ENCODE measurements at regions not wholly inside any gene's neighbourhood (a gene's known extent, or its start where the extent isn't known, plus 50 kb on each side); places are given as distances from the start of the nearest gene placed in this dataset.
"Not testable (repeated sequence)": the region's sequence is repeated elsewhere in the genome, so short reads cannot be mapped to it uniquely, and the experiment has no call there.

DNA sequence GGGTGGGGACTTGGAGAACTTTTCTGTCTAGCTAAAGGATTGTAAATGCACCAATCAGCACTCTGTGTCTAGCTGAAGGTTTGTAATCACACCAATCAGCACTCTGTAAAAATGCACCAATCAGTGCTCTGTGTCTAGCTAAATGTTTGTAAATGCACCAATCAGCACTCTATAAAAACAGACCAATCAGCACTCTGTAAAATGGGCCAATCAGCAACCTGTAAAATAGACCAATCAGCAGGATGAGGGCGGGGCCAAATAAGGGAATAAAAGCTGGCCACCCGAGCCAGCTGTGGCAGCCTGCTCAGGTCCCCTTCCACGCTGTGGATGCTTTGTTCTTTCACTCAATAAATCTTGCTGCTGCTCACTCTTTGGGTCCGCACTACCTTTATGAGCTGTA, 69.5 kb upstream of the SLC25A36 start:
- not testable (repeated sequence) for DNase-seq

DNA sequence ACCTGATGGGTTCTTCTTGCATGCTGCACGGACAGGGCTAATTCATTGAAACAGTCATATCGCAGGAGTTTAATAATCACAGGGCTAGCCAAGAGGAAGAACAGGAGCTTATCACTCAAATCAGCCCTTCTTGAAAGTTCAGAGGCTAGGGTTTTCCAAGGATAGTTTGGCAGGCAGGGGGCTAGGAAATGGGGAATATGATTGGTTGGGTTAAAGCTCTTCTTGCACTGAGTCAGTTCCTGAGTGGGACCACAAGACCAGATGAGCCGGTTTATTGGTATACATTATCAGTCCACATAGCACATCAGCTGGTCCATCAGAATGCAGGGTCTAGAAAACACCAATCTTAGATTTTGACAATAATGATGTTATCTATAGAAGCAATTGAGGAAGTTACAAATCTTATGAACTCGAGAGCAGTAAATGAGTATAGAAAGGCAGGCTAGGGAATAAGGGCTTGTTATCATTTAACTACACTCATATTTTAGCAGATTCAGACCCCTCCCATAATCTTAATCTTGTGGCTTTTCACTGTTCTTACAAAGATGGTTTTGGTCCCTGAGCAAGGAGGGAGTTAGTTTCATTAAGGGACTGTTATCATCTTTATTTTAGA, 58.1 kb upstream of the SLC25A36 start:
- DNase-seq, result no peak

DNA sequence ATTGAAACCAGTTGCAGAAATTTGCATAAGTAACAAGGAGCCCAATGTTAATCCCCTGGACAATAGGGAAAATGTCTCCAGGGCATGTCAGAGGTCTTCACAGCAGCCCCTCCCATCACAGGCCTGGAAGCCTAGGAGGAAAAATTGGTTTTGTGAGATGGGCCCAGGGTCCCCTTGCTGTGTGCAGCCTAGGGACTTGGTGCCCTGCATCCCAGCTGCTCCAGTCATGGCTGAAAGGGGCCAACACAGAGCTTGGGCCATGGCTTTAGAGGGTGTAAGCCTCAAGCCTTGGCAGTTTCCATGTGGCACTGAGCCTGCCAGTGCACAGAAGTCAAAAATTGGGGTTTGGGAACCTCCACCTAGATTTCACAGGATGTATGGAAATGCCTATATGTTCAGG, 55.9 kb upstream of the SLC25A36 start:
- not testable (repeated sequence) for DNase-seq
